CD4-positive, alpha-beta T cell (primary cell): ENCODE measurements at regions not wholly inside any gene's neighbourhood (a gene's known extent, or its start where the extent isn't known, plus 50 kb on each side); places are given as distances from the start of the nearest gene placed in this dataset.

ENCODE experiments used
- ATAC-seq: fragments of 200-7000 bp; cut with Tn5 transposase; one replicate; pipeline ENCODE4 v1.10.0; 2022; ENCODE audit warnings: mild to moderate bottlenecking; ENCODE audit not compliant: poor library complexity
- CTCF ChIA-PET: fragments of 350-600 bp; sonication (Branson Sonifier 250); formaldehyde crosslinking; loops from one replicate; lab custom pipeline; 2021; ENCODE audit warnings: antibody characterized with exemption, inconsistent platforms; lab: Charles Lee
- POLR2A ChIA-PET: fragments of 350-600 bp; sonication (Branson Sonifier 250); formaldehyde crosslinking; loops from one replicate; lab custom pipeline; 2021; ENCODE audit warnings: antibody characterized with exemption, inconsistent platforms; lab: Charles Lee
- DNase-seq, 14 experiments: peaks; one replicate each; pipeline ENCODE4 v3.0.0-alpha.2; 2013 to 2020; ENCODE audit warnings: mixed read lengths in 2 of 14
- H3K27ac ChIP-seq, 2 donors: one replicate each; pipeline versions ENCODE4 v1.5.1 to v1.7.0; 2013; ENCODE audit warnings: low read length in 2 of 2, low read depth in 1 of 2, mild to moderate bottlenecking in 1 of 2
- H3K27me3 ChIP-seq, 2 experiments: 1 replicate in 1 of 2; 2 replicates in 1 of 2; pipeline versions ENCODE4 v1.6.1 to v1.7.0; 2013; ENCODE audit warnings: low read length in 2 of 2, control low read depth in 1 of 2, mild to moderate bottlenecking in 1 of 2, moderate library complexity in 1 of 2; ENCODE audit not compliant: insufficient read depth in 2 of 2, control insufficient read depth in 1 of 2
- H3K36me3 ChIP-seq: one replicate; pipeline ENCODE4 v1.6.1; 2013; ENCODE audit warnings: low read length, control low read depth; ENCODE audit not compliant: insufficient read depth
- H3K4me1 ChIP-seq: one replicate; pipeline ENCODE4 v1.6.1; 2013; ENCODE audit warnings: low read length, control low read depth; ENCODE audit not compliant: insufficient read depth
- H3K4me3 ChIP-seq: one replicate; pipeline ENCODE4 v1.5.1; 2013; ENCODE audit warnings: mild to moderate bottlenecking, low read length, moderate library complexity
- H3K9me3 ChIP-seq, 2 experiments: 1 replicate in 1 of 2; 2 replicates in 1 of 2; pipeline versions ENCODE4 v1.6.1 to v1.7.0; 2013; ENCODE audit warnings: low read length in 2 of 2, mild to moderate bottlenecking in 2 of 2, control low read depth in 1 of 2, moderate library complexity in 1 of 2; ENCODE audit not compliant: control insufficient read depth in 1 of 2, insufficient read depth in 1 of 2
- H3K27ac Mint-ChIP-seq: one replicate; pipeline ENCODE4 v1.8.0; 2020; ENCODE audit warnings: mixed read lengths
- H3K27me3 Mint-ChIP-seq: one replicate; pipeline ENCODE4 v1.8.0; 2021; ENCODE audit warnings: mixed read lengths
- H3K36me3 Mint-ChIP-seq: one replicate; pipeline ENCODE4 v1.8.0; 2021; ENCODE audit warnings: low read depth, mixed read lengths
- H3K4me1 Mint-ChIP-seq: one replicate; pipeline ENCODE4 v1.8.0; 2021; ENCODE audit warnings: low read depth, mixed read lengths
- H3K4me3 Mint-ChIP-seq: one replicate; pipeline ENCODE4 v1.8.0; 2020; ENCODE audit warnings: mild to moderate bottlenecking, mixed read lengths
- H3K9me3 Mint-ChIP-seq: one replicate; pipeline ENCODE4 v1.8.0; 2020; ENCODE audit warnings: mixed read lengths
- CTCF ChIP-seq: fragments of 200-600 bp; IDR thresholded peaks from one replicate; pipeline ENCODE4 v1.8.0; 2022; ENCODE audit warnings: antibody characterized with exemption, mild to moderate bottlenecking
- intact Hi-C, 2 experiments: fragments of 100-400 bp; cut with DNase I in 1 of 2; cut with micrococcal nuclease in 1 of 2; formaldehyde crosslinking; loops; one replicate each; pipeline versions ENCODE4 v1.15.1 to v1.9.0; 2023 to 2025; cut with DNase I, micrococcal nuclease

DNA sequence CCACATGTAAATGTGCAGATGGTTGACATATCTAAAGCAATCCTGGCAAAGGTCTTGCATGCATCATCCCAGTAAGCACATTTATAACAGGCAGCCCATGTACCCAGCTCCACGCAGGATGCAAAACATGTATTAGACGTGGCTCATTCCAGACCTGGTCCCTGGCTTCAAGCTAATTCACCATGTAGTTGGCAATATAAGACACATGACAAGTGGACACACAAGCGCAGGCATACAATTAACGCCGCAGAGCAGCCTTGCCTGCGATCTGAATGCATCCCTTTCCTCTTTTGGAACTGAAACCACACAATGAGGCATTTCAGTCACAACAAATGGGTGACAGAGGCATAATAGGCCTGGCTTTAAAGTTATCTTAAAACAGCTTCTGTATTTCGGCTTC, 114.5 kb upstream of the TRIM2 start:
- Mint-ChIP-seq H3K27me3 (no peaks in the 10 kb centered on the region), H3K4me3 (no peak overlapping the region), H3K36me3 (no peaks in the 10 kb centered on the region), H3K9me3 (no peaks in the 10 kb centered on the region), H3K27ac (no peak overlapping the region), H3K4me1 (peaks cover 17% of the 10 kb centered on the region)
- no peak for TF ChIP-seq CTCF
- Histone ChIP-seq H3K27me3 (no peaks in the 10 kb centered on the region), H3K36me3 (no peaks in the 10 kb centered on the region), H3K4me3 (no peak overlapping the region), H3K9me3 (no peaks in the 10 kb centered on the region), H3K4me1 (peaks cover 15% of the 10 kb centered on the region), H3K27ac (no peak overlapping the region)
- ChIA-PET POLR2A (interaction anchor here (0.8 to 1.3 kb wide), 3 partner anchors 22 to 38 kb away, joined by 3 to 5 read pairs (median 5); no protein-coding TSS in a partner anchor), CTCF (no interaction called here)
- DNase-seq (no peak), ATAC-seq (no peak)
- intact Hi-C loops = loop anchor here in 1 of 2 experiments (10.0 kb wide), 1 partner anchor 685 kb away; no protein-coding TSS in a partner anchor

DNA sequence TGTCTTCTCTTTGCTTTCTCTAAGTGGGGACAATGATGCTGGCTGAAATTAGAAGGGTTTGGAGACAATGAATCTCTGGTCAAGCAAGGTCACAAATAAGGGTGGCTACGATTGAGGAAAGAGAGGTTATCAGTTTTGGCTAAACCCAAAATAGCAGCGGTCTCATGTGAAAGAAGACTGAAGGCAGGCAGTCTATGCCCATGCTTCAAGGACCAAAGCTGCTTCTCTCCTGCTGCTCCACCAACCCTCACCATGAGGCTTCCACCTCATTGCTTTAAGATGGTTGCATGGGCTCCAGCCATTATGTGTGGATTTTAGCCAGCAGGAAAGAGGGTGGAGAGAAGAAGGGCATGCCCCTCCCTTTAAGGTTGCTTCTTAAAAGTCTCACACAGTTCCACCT, 114.1 kb upstream of the TRIM2 start:
- Histone ChIP-seq H3K4me1 (peaks cover 11% of the 10 kb centered on the region), H3K36me3 (no peaks in the 10 kb centered on the region), H3K9me3 (no peaks in the 10 kb centered on the region), H3K27ac (no peak overlapping the region), H3K27me3 (no peaks in the 10 kb centered on the region), H3K4me3 (no peak overlapping the region)
- no peak overlapping the region for H3K27ac Mint-ChIP-seq
- ChIA-PET POLR2A (interaction anchor here (1.3 kb wide), 1 partner anchor 24 kb away, joined by 5 read pairs; no protein-coding TSS in a partner anchor), CTCF (no interaction called here)
- no peak overlapping the region for H3K4me3 Mint-ChIP-seq
- H3K36me3 Mint-ChIP-seq = no peaks in the 10 kb centered on the region
- H3K4me1 Mint-ChIP-seq = peaks cover 14% of the 10 kb centered on the region
- no peaks in the 10 kb centered on the region for H3K9me3 Mint-ChIP-seq
- DNase-seq (no peak), ATAC-seq (no peak)
- intact Hi-C loops = no loop called here
- TF ChIP-seq CTCF = no peak
- H3K27me3 Mint-ChIP-seq = no peaks in the 10 kb centered on the region

- DNase-seq = peak in 1 of 14 experiments; percentile 10
- Mint-ChIP-seq H3K27me3 (no peaks in the 10 kb centered on the region), H3K36me3 (no peaks in the 10 kb centered on the region), H3K4me1 (peaks cover 8% of the 10 kb centered on the region), H3K27ac (no peak overlapping the region), H3K4me3 (no peak overlapping the region), H3K9me3 (no peaks in the 10 kb centered on the region)
- ATAC-seq = peak; percentile 63
- Histone ChIP-seq H3K36me3 (no peaks in the 10 kb centered on the region), H3K4me3 (no peak overlapping the region), H3K27me3 (no peaks in the 10 kb centered on the region), H3K4me1 (peaks cover 8% of the 10 kb centered on the region), H3K27ac (no peak overlapping the region), H3K9me3 (no peaks in the 10 kb centered on the region)
- CTCF ChIA-PET = interaction anchor here (1.8 kb wide), 1 partner anchor 7 kb away, joined by 6 read pairs; no protein-coding TSS in a partner anchor
- POLR2A ChIA-PET = interaction anchor here (1.3 kb wide), 1 partner anchor 24 kb away, joined by 5 read pairs; no protein-coding TSS in a partner anchor
- intact Hi-C loops = no loop called here
- no peak for TF ChIP-seq CTCF
Measured at GRCh38 chr4:153090670-153091385, 113.4 kb upstream of the TRIM2 start.
